Breast epithelium (tissue), 4 donors: ENCODE measurements at regions not wholly inside any gene's neighbourhood (a gene's known extent, or its start where the extent isn't known, plus 50 kb on each side); places are given as distances from the start of the nearest gene placed in this dataset.

ENCODE experiments used
- DNase-seq, 2 donors: peaks; one replicate each; pipeline ENCODE4 v3.0.0-alpha.2; 2019; ENCODE audit warnings: low spot score in 2 of 2
- H3K27ac ChIP-seq, 2 donors: fragments of 200-600 bp; sonication (generic) in 1 of 2; one replicate each; pipeline ENCODE4 v1.5.1; 2016 to 2019; ENCODE audit warnings: mild to moderate bottlenecking in 1 of 2
- H3K27me3 ChIP-seq, 2 donors: fragments of 200-600 bp; sonication (generic) in 1 of 2; one replicate each; pipeline versions ENCODE4 v1.5.1 to v1.6.0; 2017 to 2019; ENCODE audit warnings: control low read depth in 1 of 2, mild to moderate bottlenecking in 1 of 2
- H3K36me3 ChIP-seq: fragments of 200-600 bp; one replicate; pipeline ENCODE4 v1.5.1; 2019
- H3K4me1 ChIP-seq, 2 donors: fragments of 200-600 bp; sonication (generic); one replicate each; pipeline ENCODE4 v1.5.1; 2016 to 2019; ENCODE audit warnings: control low read depth in 1 of 2
- H3K4me3 ChIP-seq, 3 donors: fragments of 200-600 bp; sonication (generic); 1 replicate in 2 of 3; 2 replicates in 1 of 3; pipeline ENCODE4 v1.5.1; 2016 to 2019; ENCODE audit warnings: mild to moderate bottlenecking in 3 of 3, moderate library complexity in 2 of 3
- H3K9me3 ChIP-seq, 2 donors: fragments of 200-600 bp; sonication (generic) in 1 of 2; one replicate each; pipeline ENCODE4 v1.5.1; 2016 to 2019; ENCODE audit warnings: control low read depth in 1 of 2
- POLR2A ChIP-seq: fragments of 450-650 bp; IDR thresholded peaks from one replicate; pipeline ENCODE4 v1.6.1; 2016; ENCODE audit warnings: antibody characterized with exemption, mild to moderate bottlenecking, moderate library complexity
- POLR2AphosphoS5 ChIP-seq, 3 donors: sonication (generic); formaldehyde crosslinking; IDR thresholded peaks; one replicate each; pipeline ENCODE4 v1.6.1; 2017; ENCODE audit warnings: antibody characterized with exemption in 3 of 3
- intact Hi-C: fragments of 100-400 bp; cut with DNase I; formaldehyde crosslinking; loops from one replicate; pipeline ENCODE4 v1.15.1; 2023; ENCODE audit warnings: low total_unique reads
- TF ChIP-seq, protein P1 (sequence below), 3 donors: fragments of 450-650 bp; IDR thresholded peaks; one replicate each; pipeline ENCODE4 v1.5.1; 2016 to 2017; ENCODE audit warnings: antibody characterized with exemption in 3 of 3, mild to moderate bottlenecking in 3 of 3, moderate library complexity in 3 of 3

GRCh38 chr17:70859829-70860228 is 690.5 kb downstream of the KCNJ2 start:
- DNase-seq = no peak
- intact Hi-C loops = no loop called here
- Histone ChIP-seq H3K36me3 (no peaks in the 10 kb centered on the region), H3K27ac (no peak overlapping the region), H3K27me3 (no peaks in the 10 kb centered on the region), H3K4me3 (no peak overlapping the region), H3K4me1 (no peaks in the 10 kb centered on the region), H3K9me3 (peaks cover 0 to 6% of the 10 kb centered on the region in 2 donors)
- TF ChIP-seq, protein P1, sequence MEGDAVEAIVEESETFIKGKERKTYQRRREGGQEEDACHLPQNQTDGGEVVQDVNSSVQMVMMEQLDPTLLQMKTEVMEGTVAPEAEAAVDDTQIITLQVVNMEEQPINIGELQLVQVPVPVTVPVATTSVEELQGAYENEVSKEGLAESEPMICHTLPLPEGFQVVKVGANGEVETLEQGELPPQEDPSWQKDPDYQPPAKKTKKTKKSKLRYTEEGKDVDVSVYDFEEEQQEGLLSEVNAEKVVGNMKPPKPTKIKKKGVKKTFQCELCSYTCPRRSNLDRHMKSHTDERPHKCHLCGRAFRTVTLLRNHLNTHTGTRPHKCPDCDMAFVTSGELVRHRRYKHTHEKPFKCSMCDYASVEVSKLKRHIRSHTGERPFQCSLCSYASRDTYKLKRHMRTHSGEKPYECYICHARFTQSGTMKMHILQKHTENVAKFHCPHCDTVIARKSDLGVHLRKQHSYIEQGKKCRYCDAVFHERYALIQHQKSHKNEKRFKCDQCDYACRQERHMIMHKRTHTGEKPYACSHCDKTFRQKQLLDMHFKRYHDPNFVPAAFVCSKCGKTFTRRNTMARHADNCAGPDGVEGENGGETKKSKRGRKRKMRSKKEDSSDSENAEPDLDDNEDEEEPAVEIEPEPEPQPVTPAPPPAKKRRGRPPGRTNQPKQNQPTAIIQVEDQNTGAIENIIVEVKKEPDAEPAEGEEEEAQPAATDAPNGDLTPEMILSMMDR (IDR thresholded peaks at IDR 0.05) = no peak

- no peak for DNase-seq
- Histone ChIP-seq H3K4me1 (no peaks in the 10 kb centered on the region), H3K27ac (no peak overlapping the region), H3K36me3 (no peaks in the 10 kb centered on the region), H3K4me3 (no peak overlapping the region), H3K27me3 (no peaks in the 10 kb centered on the region), H3K9me3 (peaks cover 0 to 6% of the 10 kb centered on the region in 2 donors)
- intact Hi-C loops = no loop called here
- TF ChIP-seq POLR2AphosphoS5 (IDR thresholded peaks at IDR 0.05) = no peak
- TF ChIP-seq, protein P1 (IDR thresholded peaks at IDR 0.05) = no peak
Measured at GRCh38 chr17:70862295-70862694, 693.0 kb downstream of the KCNJ2 start.

DNA sequence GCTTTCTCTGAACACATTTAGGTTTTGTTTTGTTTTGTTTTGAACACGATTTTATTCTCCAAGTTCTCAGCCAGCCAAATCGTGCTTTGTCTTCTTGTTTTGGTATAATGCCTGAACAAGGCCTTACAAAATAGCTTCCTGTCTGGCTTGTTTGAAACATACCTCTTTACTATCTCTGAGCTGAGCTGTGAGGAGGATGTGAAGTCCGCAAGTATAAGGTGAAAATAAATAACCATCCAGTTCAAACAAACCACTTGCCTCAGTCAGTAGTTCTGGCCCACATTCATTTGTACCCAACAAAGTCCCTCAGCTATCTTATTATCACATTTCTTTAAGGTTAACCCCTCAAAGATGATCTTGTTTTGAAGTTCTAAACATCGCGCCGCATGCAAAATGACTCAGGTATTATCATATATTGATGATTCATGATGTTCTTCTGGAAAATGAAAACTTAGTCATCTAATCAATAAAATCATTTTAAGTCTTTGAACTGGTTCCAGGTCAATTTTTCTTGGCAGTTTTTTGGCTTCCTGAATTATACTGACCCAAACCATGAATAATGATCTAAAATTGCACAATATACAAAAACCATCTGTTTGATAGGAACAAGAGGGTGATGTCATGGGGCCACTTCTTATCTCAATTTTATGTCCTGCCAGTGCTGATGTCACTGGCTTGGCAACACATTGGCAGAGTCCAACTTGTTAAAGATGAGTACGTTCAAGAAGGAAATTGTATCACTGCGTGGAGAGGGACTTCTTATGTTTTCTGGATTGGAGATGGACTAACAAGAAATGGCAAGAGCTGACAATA is 694.3 kb downstream of the KCNJ2 start:
- Histone ChIP-seq H3K36me3 (no peaks in the 10 kb centered on the region), H3K4me1 (no peaks in the 10 kb centered on the region), H3K9me3 (peaks cover 0 to 6% of the 10 kb centered on the region in 2 donors), H3K27me3 (no peaks in the 10 kb centered on the region), H3K4me3 (no peak overlapping the region), H3K27ac (no peak overlapping the region)
- intact Hi-C loops = no loop called here
- DNase-seq = no peak
- TF ChIP-seq, protein P1 (IDR thresholded peaks at IDR 0.05) = no peak
- no peak for TF ChIP-seq POLR2AphosphoS5 (IDR thresholded peaks at IDR 0.05)
- no peak for TF ChIP-seq POLR2A

DNA sequence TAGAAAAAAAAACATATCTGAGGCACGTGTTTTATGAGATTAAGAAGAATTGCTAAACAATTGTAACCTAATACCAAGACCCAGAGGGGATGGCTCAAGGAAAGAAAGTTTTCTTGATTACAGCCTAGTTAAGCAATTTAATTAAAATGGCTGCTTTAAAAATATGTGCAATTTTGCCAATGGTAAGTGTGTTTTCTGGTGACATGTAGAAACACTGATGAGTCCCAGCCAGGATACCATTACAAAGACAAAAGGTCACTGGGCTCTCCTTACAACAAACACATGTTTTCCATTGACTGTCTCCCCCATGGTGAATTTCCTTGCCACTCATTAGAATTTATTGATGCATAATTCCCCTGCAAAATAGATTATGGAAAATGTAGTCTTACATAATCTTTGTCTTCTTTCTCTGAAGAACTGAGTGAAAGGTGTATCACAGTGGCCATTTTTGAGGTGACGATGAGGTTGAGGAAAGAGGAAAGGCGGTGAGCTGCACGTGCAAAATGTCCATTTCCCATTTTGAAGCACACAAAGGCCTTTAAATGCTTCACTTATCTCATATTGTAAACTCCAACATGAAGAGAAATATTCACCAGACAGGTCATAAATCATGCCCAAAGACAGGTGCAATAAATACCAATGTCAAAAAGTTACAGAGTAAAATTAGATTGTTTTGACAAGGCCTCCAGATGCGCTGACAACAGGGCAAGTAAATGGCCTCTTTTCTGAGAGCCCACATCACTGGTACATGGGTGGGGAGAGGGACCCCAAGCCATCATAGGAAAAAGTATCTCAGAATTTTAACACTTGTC is 696.9 kb downstream of the KCNJ2 start:
- peaks cover 0 to 4% of the 10 kb centered on the region in 2 donors for H3K9me3 ChIP-seq
- no peak overlapping the region for H3K4me3 ChIP-seq
- DNase-seq = no peak
- intact Hi-C loops = no loop called here
- no peaks in the 10 kb centered on the region for H3K27me3 ChIP-seq
- no peak overlapping the region for H3K27ac ChIP-seq
- no peaks in the 10 kb centered on the region for H3K36me3 ChIP-seq
- no peaks in the 10 kb centered on the region for H3K4me1 ChIP-seq
- TF ChIP-seq POLR2AphosphoS5 (IDR thresholded peaks at IDR 0.05) (no peak), POLR2A (no peak)
- TF ChIP-seq, protein P1 (IDR thresholded peaks at IDR 0.05) = no peak

DNA sequence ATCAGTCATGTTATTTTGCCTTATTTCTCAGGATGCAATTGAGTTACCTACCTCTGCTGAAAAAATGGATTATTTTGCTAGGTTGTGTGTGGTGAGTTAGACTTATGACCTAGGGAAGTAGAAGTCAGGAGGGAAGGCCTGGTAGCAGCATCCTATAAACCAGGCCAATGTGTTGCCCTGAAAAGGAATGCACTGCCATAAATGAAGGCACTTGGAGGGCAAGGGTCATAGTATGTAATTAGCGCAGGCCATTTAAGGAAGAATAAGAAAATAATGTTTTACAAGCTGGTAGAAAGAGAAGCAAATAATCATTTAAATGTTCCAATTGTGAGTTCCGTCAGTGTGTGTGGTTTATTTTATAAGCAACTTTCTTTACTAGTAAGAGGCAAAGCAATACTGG is 698.8 kb downstream of the KCNJ2 start:
- Histone ChIP-seq H3K4me1 (no peaks in the 10 kb centered on the region), H3K9me3 (no peaks in the 10 kb centered on the region), H3K27me3 (no peaks in the 10 kb centered on the region), H3K27ac (no peak overlapping the region), H3K36me3 (no peaks in the 10 kb centered on the region), H3K4me3 (no peak overlapping the region)
- intact Hi-C loops = no loop called here
- TF ChIP-seq, protein P1 (IDR thresholded peaks at IDR 0.05) = no peak
- TF ChIP-seq POLR2A = no peak
- no peak for TF ChIP-seq POLR2AphosphoS5 (IDR thresholded peaks at IDR 0.05)
- DNase-seq = no peak
